M059J (cell line): ENCODE measurements at regions not wholly inside any gene's neighbourhood (a gene's known extent, or its start where the extent isn't known, plus 50 kb on each side); places are given as distances from the start of the nearest gene placed in this dataset.
"Not testable (repeated sequence)": the region's sequence is repeated elsewhere in the genome, so short reads cannot be mapped to it uniquely, and the experiment has no call there.

ENCODE experiments used
- DNase-seq: peaks from one replicate; pipeline ENCODE4 v3.0.0-alpha.2; 2012; ENCODE audit warnings: low read depth

GRCh38 chr3:18189282-18190050 is 235.7 kb downstream of the SATB1 start:
- peak; percentile 48 for DNase-seq

- no peak for DNase-seq
Observed at GRCh38 chr3:18188491-18188890, 236.6 kb downstream of the SATB1 start.

- DNase-seq: no peak
Observed at GRCh38 chr3:18185624-18186023, 239.5 kb downstream of the SATB1 start.

GRCh38 chr3:18182923-18183322 is 242.2 kb downstream of the SATB1 start:
- not testable (repeated sequence) for DNase-seq

- no peak for DNase-seq
Observed at GRCh38 chr3:18179521-18179920, 245.6 kb downstream of the SATB1 start.

- no peak for DNase-seq
Observed at GRCh38 chr3:18177271-18177670, 247.9 kb downstream of the SATB1 start.

GRCh38 chr3:18173891-18174290 is 251.2 kb downstream of the SATB1 start:
- DNase-seq: not testable (repeated sequence)

GRCh38 chr3:18159681-18160080 is 265.5 kb downstream of the SATB1 start:
- DNase-seq: no peak

- DNase-seq: peak; percentile 83
Observed at GRCh38 chr3:18153571-18154173, 271.5 kb downstream of the SATB1 start.

GRCh38 chr3:18151199-18151598 is 273.9 kb downstream of the SATB1 start:
- DNase-seq: no peak

GRCh38 chr3:18149935-18150334 is 275.2 kb downstream of the SATB1 start:
- DNase-seq: no peak

- DNase-seq: no peak
Observed at GRCh38 chr3:18149386-18149785, 275.8 kb downstream of the SATB1 start.

GRCh38 chr3:18144571-18144970 is 280.6 kb downstream of the SATB1 start:
- DNase-seq: no peak

- DNase-seq: no peak
Observed at GRCh38 chr3:18143258-18143780, 281.8 kb downstream of the SATB1 start.

- no peak for DNase-seq
Observed at GRCh38 chr3:18137958-18138357, 287.2 kb downstream of the SATB1 start.

GRCh38 chr3:18135060-18135814 is 289.9 kb downstream of the SATB1 start:
- no peak for DNase-seq

- peak; percentile 14 for DNase-seq
Observed at GRCh38 chr3:18134386-18135059, 290.6 kb downstream of the SATB1 start.

- no peak for DNase-seq
Observed at GRCh38 chr3:18132991-18133390, 292.1 kb downstream of the SATB1 start.

GRCh38 chr3:18127859-18128681 is 297.1 kb downstream of the SATB1 start:
- no peak for DNase-seq

GRCh38 chr3:18127174-18127858 is 297.8 kb downstream of the SATB1 start:
- no peak for DNase-seq
